T-helper 1 cell treated with Interleukin-12 subunit alpha and Interleukin-12 subunit beta and Interleukin-4 antibody, amounts not matched to agents 30 μg/mL and 1 μg/mL, for 36 hours (primary cell): ENCODE measurements at regions not wholly inside any gene's neighbourhood (a gene's known extent, or its start where the extent isn't known, plus 50 kb on each side); places are given as distances from the start of the nearest gene placed in this dataset.

Source experiments
- H3K27ac Mint-ChIP-seq: one replicate; pipeline ENCODE4 v1.8.0; 2021; ENCODE audit warnings: mild to moderate bottlenecking, mixed read lengths
- H3K27me3 Mint-ChIP-seq: one replicate; pipeline ENCODE4 v1.8.0; 2021; ENCODE audit warnings: low read depth, mixed read lengths
- H3K36me3 Mint-ChIP-seq: one replicate; pipeline ENCODE4 v1.8.0; 2021; ENCODE audit warnings: low read depth, mixed read lengths
- H3K4me1 Mint-ChIP-seq: one replicate; pipeline ENCODE4 v1.8.0; 2021; ENCODE audit warnings: low read depth, mixed read lengths
- H3K4me3 Mint-ChIP-seq: one replicate; pipeline ENCODE4 v1.8.0; 2021; ENCODE audit warnings: mild to moderate bottlenecking, moderate library complexity, mixed read lengths
- H3K9me3 Mint-ChIP-seq: one replicate; pipeline ENCODE4 v1.8.0; 2021; ENCODE audit warnings: mixed read lengths

DNA sequence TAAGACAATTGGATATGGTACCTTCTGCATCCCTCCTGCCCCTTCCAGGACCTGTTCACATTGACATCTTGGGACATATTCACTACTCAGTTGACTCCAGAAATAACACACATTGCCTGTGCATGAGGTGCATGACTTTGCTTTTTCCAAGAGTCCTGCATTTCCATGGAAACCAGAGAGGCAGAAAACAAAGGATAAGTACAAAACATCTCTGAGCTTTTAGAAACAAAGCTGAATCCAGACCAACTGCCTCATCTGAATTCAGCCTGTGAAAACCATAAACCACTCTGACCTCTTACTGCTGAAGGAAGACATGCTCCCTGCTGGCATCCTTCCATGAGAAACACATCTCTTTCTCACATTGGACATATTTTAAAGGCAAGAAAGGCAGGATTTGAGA lies 695.1 kb downstream of the TAF11L14 start:
- Mint-ChIP-seq H3K4me3 (no peak overlapping the region), H3K27ac (no peak overlapping the region), H3K9me3 (peaks cover 3% of the 10 kb centered on the region), H3K4me1 (no peaks in the 10 kb centered on the region), H3K36me3 (no peaks in the 10 kb centered on the region), H3K27me3 (no peaks in the 10 kb centered on the region)

DNA sequence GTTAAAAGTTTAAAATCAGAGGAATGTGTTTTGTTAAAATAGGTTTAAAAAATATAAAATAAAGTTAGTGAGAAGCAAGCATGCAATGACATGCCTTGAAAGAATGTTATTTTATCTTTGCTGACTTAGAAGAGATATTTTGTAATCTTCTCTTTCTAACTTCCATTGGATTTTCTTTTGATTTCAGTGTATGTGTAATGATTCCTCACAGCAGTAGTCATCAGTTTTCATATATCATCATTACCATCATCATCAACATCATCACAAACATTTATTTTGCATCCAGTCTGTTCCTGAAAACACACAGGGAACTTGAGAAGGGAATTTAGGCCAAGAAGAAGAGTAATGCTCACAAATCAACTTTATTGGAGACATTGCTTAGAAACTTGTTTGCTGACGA lies 699.6 kb downstream of the TAF11L14 start:
- Mint-ChIP-seq H3K9me3 (no peaks in the 10 kb centered on the region), H3K27me3 (no peaks in the 10 kb centered on the region), H3K27ac (no peak overlapping the region), H3K36me3 (no peaks in the 10 kb centered on the region), H3K4me3 (no peak overlapping the region), H3K4me1 (no peaks in the 10 kb centered on the region)

DNA sequence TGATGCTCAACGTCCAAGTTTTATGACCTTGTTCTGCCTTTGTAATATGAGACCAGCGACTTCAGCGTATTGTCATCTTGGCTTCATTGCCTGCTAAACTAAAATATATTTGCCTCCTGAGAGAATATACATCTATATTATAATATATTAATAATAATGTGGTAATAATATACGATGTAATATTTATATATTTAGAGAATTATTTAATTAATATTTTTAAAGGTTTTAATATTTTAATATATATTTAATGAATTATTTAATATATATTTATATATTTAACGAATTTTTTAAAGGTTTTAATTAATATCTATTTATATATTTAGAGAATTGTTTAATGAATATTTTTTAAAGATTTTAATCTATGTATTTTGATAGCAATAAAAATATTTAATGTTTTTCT lies 700.7 kb downstream of the TAF11L14 start:
- no peak overlapping the region for H3K4me3 Mint-ChIP-seq
- H3K27ac Mint-ChIP-seq = no peak overlapping the region
- no peaks in the 10 kb centered on the region for H3K4me1 Mint-ChIP-seq
- H3K27me3 Mint-ChIP-seq = no peaks in the 10 kb centered on the region
- H3K36me3 Mint-ChIP-seq = no peaks in the 10 kb centered on the region
- no peaks in the 10 kb centered on the region for H3K9me3 Mint-ChIP-seq

DNA sequence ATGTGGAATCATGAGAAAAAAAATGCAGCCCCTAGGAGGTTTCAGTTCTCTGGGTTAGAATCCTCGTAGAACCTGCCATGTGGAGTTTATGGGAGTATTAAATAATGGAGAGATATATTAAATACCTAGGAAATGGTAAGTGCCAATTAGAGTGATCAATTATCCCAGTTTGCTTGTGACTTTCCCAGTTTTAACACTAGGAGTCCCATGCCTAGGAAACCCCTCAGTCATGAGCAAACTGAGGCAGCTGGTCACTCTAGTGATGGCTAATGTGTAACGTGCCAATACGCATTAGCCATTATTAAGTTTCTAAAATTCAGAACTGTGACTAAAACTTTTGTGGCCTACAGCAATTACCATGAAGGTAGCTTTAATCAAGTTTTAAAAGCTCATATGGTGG lies 720.6 kb downstream of the TAF11L14 start:
- H3K4me3 Mint-ChIP-seq = no peak overlapping the region
- H3K4me1 Mint-ChIP-seq = no peaks in the 10 kb centered on the region
- H3K36me3 Mint-ChIP-seq = no peaks in the 10 kb centered on the region
- peaks cover 4% of the 10 kb centered on the region for H3K9me3 Mint-ChIP-seq
- no peaks in the 10 kb centered on the region for H3K27me3 Mint-ChIP-seq
- no peak overlapping the region for H3K27ac Mint-ChIP-seq

DNA sequence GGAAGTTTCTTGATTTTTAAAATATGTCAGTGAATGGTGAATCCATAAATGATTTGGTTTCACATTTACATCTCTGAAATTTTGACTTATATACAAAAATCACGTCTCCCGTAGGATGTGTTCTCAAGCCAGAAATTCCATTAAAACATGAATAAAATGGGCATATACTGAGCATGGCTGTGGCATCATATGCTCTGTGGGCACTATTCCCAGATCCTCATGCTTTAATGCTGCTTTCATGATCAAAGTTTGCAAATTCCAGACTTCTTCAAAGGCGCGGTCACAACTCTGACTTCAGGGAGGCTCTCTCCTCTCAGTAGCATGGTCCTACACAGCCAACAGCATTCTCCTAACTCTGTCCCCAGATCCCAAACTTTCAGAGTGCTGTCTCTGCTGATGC lies 723.2 kb downstream of the TAF11L14 start:
- Mint-ChIP-seq H3K27ac (no peak overlapping the region), H3K9me3 (peaks cover 5% of the 10 kb centered on the region), H3K36me3 (no peaks in the 10 kb centered on the region), H3K4me1 (no peaks in the 10 kb centered on the region), H3K4me3 (no peak overlapping the region), H3K27me3 (no peaks in the 10 kb centered on the region)

DNA sequence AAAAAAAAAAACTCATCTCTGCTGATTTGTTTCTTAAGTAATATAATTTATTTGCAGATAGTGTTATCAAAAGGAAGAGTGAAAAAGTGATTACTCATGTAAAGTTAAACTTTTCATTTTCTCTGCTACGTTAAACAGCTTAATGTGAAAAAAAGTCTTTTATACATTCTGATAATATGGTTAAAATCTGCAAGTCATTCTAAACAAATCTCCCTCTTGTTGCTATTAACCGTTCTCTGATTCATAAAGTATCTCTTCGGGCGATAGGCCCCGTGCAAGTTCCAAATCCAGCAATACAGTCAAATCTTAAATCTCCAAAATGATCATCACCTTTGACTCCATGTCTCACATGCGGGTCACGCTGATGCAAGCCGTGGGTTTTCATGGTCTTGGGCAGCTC lies 732.0 kb downstream of the TAF11L14 start:
- H3K4me3 Mint-ChIP-seq = no peak overlapping the region
- peaks cover 5% of the 10 kb centered on the region for H3K9me3 Mint-ChIP-seq
- no peaks in the 10 kb centered on the region for H3K4me1 Mint-ChIP-seq
- H3K27me3 Mint-ChIP-seq = no peaks in the 10 kb centered on the region
- H3K27ac Mint-ChIP-seq = no peak overlapping the region
- no peaks in the 10 kb centered on the region for H3K36me3 Mint-ChIP-seq

DNA sequence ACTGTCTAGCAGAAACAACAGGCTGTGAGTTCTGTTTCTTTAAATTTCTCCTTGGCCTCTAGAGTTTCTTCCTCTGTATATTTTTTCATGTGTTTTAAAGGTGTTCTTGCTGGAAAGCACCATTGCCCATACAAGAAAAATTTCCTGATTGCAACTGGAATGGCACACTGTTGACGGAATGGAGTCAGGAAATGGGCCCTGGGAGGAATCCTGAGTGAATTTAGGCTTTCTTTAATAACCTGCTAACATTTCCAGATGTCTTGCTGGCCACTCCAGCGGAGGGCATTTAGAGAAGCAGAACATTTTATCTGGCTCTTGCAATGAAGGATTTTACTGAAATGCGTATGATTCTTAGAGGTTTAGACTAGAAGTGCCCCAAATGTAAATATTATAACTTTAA lies 736.3 kb downstream of the TAF11L14 start:
- Mint-ChIP-seq H3K4me1 (no peaks in the 10 kb centered on the region), H3K36me3 (no peaks in the 10 kb centered on the region), H3K9me3 (no peaks in the 10 kb centered on the region), H3K27me3 (no peaks in the 10 kb centered on the region), H3K27ac (no peak overlapping the region), H3K4me3 (no peak overlapping the region)

DNA sequence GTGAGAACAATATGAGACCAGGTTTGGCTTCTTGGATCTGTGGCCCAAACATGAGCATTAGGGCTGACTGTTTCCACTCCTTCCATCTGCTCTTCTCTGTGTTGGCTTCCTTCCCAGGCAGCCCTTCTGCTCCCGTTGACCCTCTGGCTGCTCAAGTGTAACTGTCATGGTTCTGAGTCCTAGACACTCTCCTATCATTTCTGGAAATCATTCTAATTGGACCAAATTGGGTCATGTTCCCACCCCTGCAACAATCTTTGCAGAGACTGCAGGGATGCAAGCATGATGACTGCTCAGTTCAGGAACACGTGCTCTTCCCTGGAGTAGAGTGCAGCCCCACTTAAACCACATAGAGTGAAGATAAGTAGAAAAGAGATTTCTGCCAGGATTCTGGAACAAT lies 741.4 kb downstream of the TAF11L14 start:
- Mint-ChIP-seq H3K27me3 (no peaks in the 10 kb centered on the region), H3K4me1 (no peaks in the 10 kb centered on the region), H3K4me3 (no peak overlapping the region), H3K9me3 (no peaks in the 10 kb centered on the region), H3K27ac (no peak overlapping the region), H3K36me3 (no peaks in the 10 kb centered on the region)

DNA sequence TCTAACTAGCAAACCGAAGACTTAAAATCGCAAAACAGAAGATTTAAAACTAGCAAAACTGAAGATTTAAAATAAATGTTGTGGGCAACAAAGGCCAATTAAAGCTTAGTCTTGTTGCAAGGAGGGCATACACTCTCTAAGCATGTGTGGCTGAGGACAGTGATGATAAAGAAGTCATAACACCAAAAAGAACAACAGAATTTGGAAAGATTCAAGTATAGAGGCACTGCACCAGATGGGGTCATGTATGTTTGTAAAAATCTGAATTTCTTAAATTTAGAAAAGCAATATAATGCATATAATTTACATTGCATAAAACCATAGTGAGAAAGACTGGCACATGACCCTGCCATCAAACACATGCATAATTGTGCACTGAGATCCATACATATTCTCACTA lies 743.8 kb downstream of the TAF11L14 start:
- H3K36me3 Mint-ChIP-seq = no peaks in the 10 kb centered on the region
- H3K27ac Mint-ChIP-seq = no peak overlapping the region
- no peaks in the 10 kb centered on the region for H3K27me3 Mint-ChIP-seq
- H3K9me3 Mint-ChIP-seq = no peaks in the 10 kb centered on the region
- no peak overlapping the region for H3K4me3 Mint-ChIP-seq
- H3K4me1 Mint-ChIP-seq = no peaks in the 10 kb centered on the region

DNA sequence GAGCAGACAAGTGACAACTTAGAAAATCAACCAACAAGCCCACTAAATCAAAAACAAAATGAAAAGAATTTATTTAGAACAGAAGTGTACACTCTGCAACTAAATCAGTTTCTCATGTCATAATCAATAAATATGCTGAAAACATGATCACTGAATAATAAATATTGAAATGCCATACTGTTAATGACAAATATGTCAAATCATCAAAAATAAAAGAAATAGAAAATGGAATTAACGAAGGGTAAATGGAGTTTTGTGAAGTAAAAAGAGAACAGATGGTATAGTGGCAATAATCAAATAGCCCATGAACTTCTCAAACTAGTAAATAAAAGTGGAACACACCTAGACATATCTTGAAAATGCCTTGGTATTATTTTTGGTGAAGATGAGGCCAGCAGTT lies 744.9 kb downstream of the TAF11L14 start:
- H3K36me3 Mint-ChIP-seq = no peaks in the 10 kb centered on the region
- no peak overlapping the region for H3K27ac Mint-ChIP-seq
- H3K4me1 Mint-ChIP-seq = no peaks in the 10 kb centered on the region
- H3K27me3 Mint-ChIP-seq = no peaks in the 10 kb centered on the region
- H3K4me3 Mint-ChIP-seq = no peak overlapping the region
- H3K9me3 Mint-ChIP-seq = no peaks in the 10 kb centered on the region

DNA sequence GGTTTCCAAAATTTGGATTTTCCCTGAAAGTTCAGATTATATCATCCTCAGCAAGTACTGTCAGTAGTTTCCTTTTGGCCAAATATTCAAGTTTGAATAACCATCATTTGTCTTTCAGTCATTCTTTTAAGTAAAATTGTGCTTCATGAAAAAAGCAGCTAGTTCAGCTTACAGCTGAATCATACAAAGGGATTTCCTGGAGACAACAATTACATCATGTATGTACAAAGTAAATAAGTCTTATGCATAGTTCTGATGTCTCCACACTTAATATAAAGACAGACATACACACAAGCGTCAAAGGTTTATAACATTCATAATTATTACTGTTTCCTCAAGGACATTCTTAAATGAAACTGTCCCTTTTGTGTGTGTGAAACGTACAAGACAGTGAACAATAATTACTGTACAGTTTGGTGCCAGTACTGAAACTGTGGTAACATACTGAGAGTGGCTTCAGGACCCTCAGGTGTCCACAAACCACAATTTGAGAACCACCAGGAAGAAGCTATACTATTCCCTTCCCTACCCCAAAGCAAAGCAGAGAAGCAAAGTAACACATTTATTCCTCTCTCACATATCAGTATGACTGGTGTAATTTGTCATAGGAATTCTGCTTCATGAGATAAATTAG lies 746.6 kb downstream of the TAF11L14 start:
- H3K4me1 Mint-ChIP-seq = no peaks in the 10 kb centered on the region

DNA sequence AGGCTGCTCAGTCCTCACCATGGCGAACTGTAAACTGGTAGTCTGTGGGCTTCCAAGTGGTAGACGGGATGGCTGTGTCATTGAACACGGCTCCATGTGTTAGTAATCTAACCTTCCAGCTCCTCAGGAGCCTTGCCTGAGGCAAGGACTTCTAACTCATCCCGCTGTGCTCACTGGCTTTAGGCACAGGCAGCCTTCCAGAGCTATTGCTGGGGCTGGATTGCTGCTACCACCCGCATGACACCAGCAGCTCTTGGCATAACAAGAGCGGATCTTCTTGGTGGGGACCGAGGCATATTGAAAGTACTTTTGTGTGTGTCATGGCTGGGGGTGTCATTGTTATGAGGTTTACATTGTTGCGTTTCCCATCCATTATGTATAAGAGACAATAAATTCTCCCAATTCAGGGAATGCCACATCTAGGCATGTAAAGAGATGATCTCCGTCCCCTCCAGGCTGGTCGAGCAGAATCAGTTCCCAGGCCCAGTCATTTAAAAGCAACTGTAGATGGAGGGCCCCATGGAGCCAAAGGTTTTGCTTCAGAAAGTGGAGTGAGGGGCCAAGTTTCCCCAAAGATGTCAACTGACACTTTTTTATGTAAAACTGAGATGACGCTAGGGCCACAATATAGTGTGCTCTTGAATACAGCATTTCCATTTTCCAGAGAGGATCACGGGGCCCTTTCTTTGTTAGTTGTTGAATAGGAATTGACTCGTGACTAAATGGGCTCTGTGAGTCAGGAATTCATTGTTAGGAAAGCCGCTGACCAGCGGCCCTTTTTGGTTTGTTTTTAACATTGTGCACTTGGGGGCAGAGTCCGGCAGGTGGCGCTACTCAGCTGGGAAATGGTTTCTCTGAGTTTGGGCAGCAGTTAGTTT lies 759.5 kb downstream of the TAF11L14 start:
- no peaks in the 10 kb centered on the region for H3K27me3 Mint-ChIP-seq
- H3K9me3 Mint-ChIP-seq = no peaks in the 10 kb centered on the region
- no peaks in the 10 kb centered on the region for H3K36me3 Mint-ChIP-seq
- no peak overlapping the region for H3K4me3 Mint-ChIP-seq
- H3K4me1 Mint-ChIP-seq = no peaks in the 10 kb centered on the region
- H3K27ac Mint-ChIP-seq = no peak overlapping the region

More for the DNA sequence above, 746.6 kb downstream of the TAF11L14 start:
- Mint-ChIP-seq H3K27me3 (no peaks in the 10 kb centered on the region), H3K27ac (no peak overlapping the region), H3K9me3 (no peaks in the 10 kb centered on the region), H3K4me3 (no peak overlapping the region), H3K36me3 (no peaks in the 10 kb centered on the region)

DNA sequence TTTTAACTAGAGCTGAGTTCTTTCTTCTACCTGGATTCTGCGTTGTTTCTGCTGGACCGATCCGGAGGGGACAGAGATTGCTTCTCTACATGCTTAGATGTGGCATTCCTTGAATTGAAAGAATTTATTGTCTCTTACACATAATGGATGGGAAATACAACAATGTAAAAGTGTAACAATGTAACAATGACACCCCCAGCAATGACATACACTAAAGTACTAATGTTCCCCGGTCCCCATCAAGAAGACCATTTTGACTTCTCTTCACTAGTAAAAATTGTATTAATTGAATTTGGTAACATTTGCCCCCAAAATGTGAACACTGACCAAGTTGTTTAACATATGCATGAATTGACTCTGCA lies 760.2 kb downstream of the TAF11L14 start:
- Mint-ChIP-seq H3K36me3 (no peaks in the 10 kb centered on the region), H3K27me3 (no peaks in the 10 kb centered on the region), H3K4me1 (no peaks in the 10 kb centered on the region), H3K27ac (no peak overlapping the region), H3K4me3 (no peak overlapping the region), H3K9me3 (no peaks in the 10 kb centered on the region)

DNA sequence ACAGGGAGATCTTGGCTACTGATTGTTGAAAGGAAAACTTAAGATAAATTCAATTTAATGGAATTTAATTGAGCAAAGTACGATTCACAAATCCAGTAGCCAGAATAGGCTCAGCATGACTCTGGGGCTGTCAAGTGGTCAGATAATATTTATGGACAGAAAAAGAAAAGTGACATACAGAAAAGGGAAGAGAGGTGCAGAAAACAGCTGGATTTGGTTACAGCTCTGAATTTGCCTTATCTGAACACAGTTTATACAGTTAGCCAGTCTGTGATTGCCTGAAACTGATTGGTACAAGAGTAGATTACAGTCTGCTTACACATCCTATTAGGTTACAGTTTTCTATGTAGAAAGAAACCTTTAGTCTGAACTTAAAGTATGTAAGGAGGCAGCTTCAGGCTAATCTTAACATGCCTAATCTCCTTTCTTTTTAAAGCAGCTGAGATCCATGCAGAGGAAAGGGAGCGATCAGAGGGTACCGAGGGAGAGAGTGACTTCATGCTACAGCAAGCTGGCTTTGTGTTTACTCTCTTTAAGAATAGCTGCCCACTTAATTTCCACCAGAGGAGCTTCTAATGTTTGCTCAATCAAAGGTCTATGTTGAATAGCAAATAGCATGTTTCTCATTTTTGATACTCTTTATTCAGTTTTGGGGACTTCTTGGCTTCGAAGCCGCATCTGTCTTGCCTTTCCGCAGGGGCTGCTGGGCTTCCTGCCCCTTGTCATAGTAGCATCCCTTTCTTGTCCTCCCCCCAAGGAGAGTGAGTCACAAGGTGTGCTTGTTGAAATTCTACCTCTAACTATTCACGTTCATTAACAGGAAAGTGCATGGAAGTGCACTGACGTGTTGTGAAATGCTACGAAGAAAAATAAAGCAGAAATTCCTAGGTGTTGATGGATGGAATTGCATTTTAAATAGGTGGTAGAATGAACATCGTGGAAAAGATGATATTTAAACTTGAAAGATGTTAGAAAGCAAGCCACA lies 761.2 kb downstream of the TAF11L14 start:
- Mint-ChIP-seq H3K27me3 (no peaks in the 10 kb centered on the region), H3K27ac (no peak overlapping the region), H3K4me1 (no peaks in the 10 kb centered on the region), H3K9me3 (no peaks in the 10 kb centered on the region), H3K36me3 (no peaks in the 10 kb centered on the region), H3K4me3 (no peak overlapping the region)
